WTC11 (cell line): ENCODE measurements at regions not wholly inside any gene's neighbourhood (a gene's known extent, or its start where the extent isn't known, plus 50 kb on each side); places are given as distances from the start of the nearest gene placed in this dataset.

Experiments
- ATAC-seq: fragments of 200-7000 bp; cut with Tn5 transposase; 2 replicates; pipeline ENCODE4 v1.10.0; 2021; ENCODE audit warnings: mild to moderate bottlenecking, moderate library complexity
- CTCF ChIA-PET: fragments of 300-600 bp; sonication (Branson Sonifier 250); formaldehyde crosslinking; loops from one replicate; lab custom pipeline; 2021; ENCODE audit warnings: antibody characterized with exemption; lab: Charles Lee
- POLR2A ChIA-PET: fragments of 350-600 bp; sonication (Branson Sonifier 250); formaldehyde crosslinking; loops from one replicate; lab custom pipeline; 2021; ENCODE audit warnings: antibody characterized with exemption; lab: Charles Lee
- DNase-seq: peaks from one replicate; pipeline ENCODE4 v3.0.0; 2021; ENCODE audit warnings: low spot score
- H3K27ac Mint-ChIP-seq: 2 replicates; pipeline ENCODE4 v1.8.0; 2021; ENCODE audit warnings: mixed read lengths
- H3K27me3 Mint-ChIP-seq: 2 replicates; pipeline ENCODE4 v1.8.0; 2021; ENCODE audit warnings: low read depth, mild to moderate bottlenecking, moderate library complexity, mixed read lengths
- H3K36me3 Mint-ChIP-seq: 2 replicates; pipeline ENCODE4 v1.8.0; 2021; ENCODE audit warnings: mixed read lengths
- H3K4me1 Mint-ChIP-seq: 2 replicates; pipeline ENCODE4 v1.8.0; 2022; ENCODE audit warnings: mixed read lengths
- H3K4me3 Mint-ChIP-seq: 2 replicates; pipeline ENCODE4 v1.8.0; 2021; ENCODE audit warnings: mild to moderate bottlenecking, moderate library complexity, mixed read lengths
- H3K9me3 Mint-ChIP-seq: 2 replicates; pipeline ENCODE4 v1.8.0; 2021; ENCODE audit warnings: mixed read lengths
- FOXJ3 ChIP-seq: sonication (generic); formaldehyde crosslinking; IDR thresholded peaks from 2 replicates; pipeline ENCODE4 v1.9.0; 2021; ENCODE audit warnings: missing genetic modification reagents, mild to moderate bottlenecking, borderline replicate concordance
- GRHL2 ChIP-seq: fragments of 250-450 bp; sonication (Bioruptor Pico); IDR thresholded peaks from 2 replicates; pipeline ENCODE4 v1.8.0; 2022; ENCODE audit warnings: mild to moderate bottlenecking, moderate library complexity; ENCODE audit not compliant: insufficient replicate concordance, severe bottlenecking
- IRF2 ChIP-seq: sonication (generic); formaldehyde crosslinking; IDR thresholded peaks from 2 replicates; pipeline ENCODE4 v1.8.0; 2022; ENCODE audit warnings: low read depth, missing genetic modification reagents, borderline replicate concordance
- JAZF1 ChIP-seq: fragments of 250-450 bp; sonication (Bioruptor Pico); IDR thresholded peaks from 2 replicates; pipeline ENCODE4 v1.9.0; 2021; ENCODE audit warnings: moderate library complexity, mild to moderate bottlenecking, inconsistent platforms
- NFATC4 ChIP-seq: fragments of 250-450 bp; sonication (Bioruptor Pico); IDR thresholded peaks from 2 replicates; pipeline ENCODE4 v1.9.0; 2021; ENCODE audit warnings: mild to moderate bottlenecking
- PRRX2 ChIP-seq: fragments of 250-450 bp; sonication (Bioruptor Pico); IDR thresholded peaks from 2 replicates; pipeline ENCODE4 v1.8.0; 2021; ENCODE audit warnings: mild to moderate bottlenecking
- SMAD4 ChIP-seq: sonication (generic); formaldehyde crosslinking; IDR thresholded peaks from 2 replicates; pipeline ENCODE4 v1.8.0; 2022; ENCODE audit warnings: mild to moderate bottlenecking, missing genetic modification reagents
- SP1 ChIP-seq: sonication (generic); formaldehyde crosslinking; conservative IDR thresholded peaks from 2 replicates; pipeline ENCODE4 v1.8.1; 2022; ENCODE audit warnings: missing genetic modification reagents
- TEAD4 ChIP-seq: sonication (generic); formaldehyde crosslinking; IDR thresholded peaks from 2 replicates; pipeline ENCODE4 v1.8.0; 2022; ENCODE audit warnings: mild to moderate bottlenecking, missing genetic modification reagents
- ZNF232 ChIP-seq: sonication (generic); formaldehyde crosslinking; IDR thresholded peaks from 2 replicates; pipeline ENCODE4 v1.8.0; 2022; ENCODE audit warnings: mild to moderate bottlenecking, missing genetic modification reagents
- ZNF317 ChIP-seq: sonication (generic); formaldehyde crosslinking; IDR thresholded peaks from 2 replicates; pipeline ENCODE4 v1.8.1; 2023; ENCODE audit warnings: low read depth, mild to moderate bottlenecking, moderate library complexity, missing genetic modification reagents, borderline replicate concordance
- ZNF671 ChIP-seq: fragments of 250-450 bp; sonication (Bioruptor Pico); IDR thresholded peaks from 2 replicates; pipeline ENCODE4 v1.8.0; 2021; ENCODE audit warnings: mild to moderate bottlenecking
- TF ChIP-seq, protein P1 (sequence below): sonication (generic); formaldehyde crosslinking; IDR thresholded peaks from 2 replicates; pipeline ENCODE4 v1.8.1; 2023; ENCODE audit warnings: mild to moderate bottlenecking, missing genetic modification reagents, borderline replicate concordance
- TF ChIP-seq, protein P2 (sequence below): sonication (generic); formaldehyde crosslinking; IDR thresholded peaks from 2 replicates; pipeline ENCODE4 v1.8.0; 2023; ENCODE audit warnings: missing genetic modification reagents
- TF ChIP-seq, protein P3 (sequence below): sonication (generic); formaldehyde crosslinking; IDR thresholded peaks from 2 replicates; pipeline ENCODE4 v1.8.1; 2022; ENCODE audit warnings: mild to moderate bottlenecking, moderate library complexity, missing genetic modification reagents
- TF ChIP-seq, protein P4 (sequence below): sonication (generic); formaldehyde crosslinking; IDR thresholded peaks from 2 replicates; pipeline ENCODE4 v1.8.1; 2022; ENCODE audit warnings: missing genetic modification reagents, borderline replicate concordance
- TF ChIP-seq, protein P5 (sequence below): fragments of 250-450 bp; sonication (Bioruptor Pico); conservative IDR thresholded peaks from 2 replicates; pipeline ENCODE4 v1.9.0; 2021; ENCODE audit warnings: mild to moderate bottlenecking
- TF ChIP-seq, protein P6 (sequence below): fragments of 200-600 bp; IDR thresholded peaks from 2 replicates; pipeline ENCODE4 v1.8.0; 2022; ENCODE audit warnings: antibody characterized with exemption
- TF ChIP-seq, protein P7 (sequence below): fragments of 250-450 bp; sonication (Bioruptor Pico); IDR thresholded peaks from 2 replicates; pipeline ENCODE4 v1.9.0; 2021; ENCODE audit warnings: moderate library complexity, mild to moderate bottlenecking, inconsistent platforms, borderline replicate concordance
- TF ChIP-seq, protein P8 (sequence below): fragments of 250-450 bp; sonication (Bioruptor Pico); IDR thresholded peaks from 2 replicates; pipeline ENCODE4 v1.9.0; 2021; ENCODE audit warnings: mild to moderate bottlenecking
- TF ChIP-seq, protein P9 (sequence below): sonication (generic); formaldehyde crosslinking; IDR thresholded peaks from 2 replicates; pipeline ENCODE4 v1.8.1; 2022; ENCODE audit warnings: low read depth, missing genetic modification reagents, borderline replicate concordance

DNA sequence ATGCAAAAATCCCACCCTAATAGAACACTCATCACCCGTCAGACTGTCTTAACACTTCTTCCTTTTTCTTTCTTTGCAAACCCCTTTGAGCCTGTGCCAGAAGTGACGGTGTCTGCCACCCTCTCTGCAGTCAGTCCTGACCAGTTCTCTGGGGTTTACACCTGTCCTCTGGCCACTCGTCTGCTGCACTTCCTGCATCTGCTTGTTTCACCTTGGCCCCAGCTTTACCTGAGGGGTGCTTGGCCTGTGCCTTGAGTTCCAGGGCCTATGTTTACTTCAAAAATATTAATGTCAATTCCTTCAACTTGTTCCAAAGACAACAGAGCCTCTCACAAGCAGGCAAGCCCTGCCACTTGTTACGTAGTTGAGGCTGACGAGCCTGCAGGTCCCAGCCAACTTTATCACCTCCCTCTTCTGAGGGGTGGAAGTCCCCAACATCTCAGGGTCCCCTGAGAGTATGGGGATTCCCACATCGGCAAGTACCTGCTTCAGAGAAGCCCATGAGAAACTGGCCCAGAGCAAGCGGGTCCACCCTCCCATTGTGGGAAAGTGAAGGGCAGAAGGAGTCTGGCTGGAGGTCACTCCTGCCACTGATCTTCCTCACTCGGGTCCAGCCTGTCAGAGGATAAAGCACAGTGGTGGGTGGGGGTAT is 205.4 kb downstream of the DAD1 start:
- Mint-ChIP-seq H3K9me3 (no peaks in the 10 kb centered on the region), H3K36me3 (no peaks in the 10 kb centered on the region), H3K27me3 (no peaks in the 10 kb centered on the region), H3K4me3 (no peak overlapping the region), H3K4me1 (peaks cover 15% of the 10 kb centered on the region)
- DNase-seq, result no peak
- no peak for ATAC-seq
- POLR2A ChIA-PET, result no interaction called here
- TF ChIP-seq SP1 (CRISPR knock-in tag) (no peak), ZNF232 (CRISPR knock-in tag) (no peak), PRRX2 (CRISPR knock-in tag) (no peak), JAZF1 (CRISPR knock-in tag) (no peak), IRF2 (no peak)
- TF ChIP-seq, protein P1, sequence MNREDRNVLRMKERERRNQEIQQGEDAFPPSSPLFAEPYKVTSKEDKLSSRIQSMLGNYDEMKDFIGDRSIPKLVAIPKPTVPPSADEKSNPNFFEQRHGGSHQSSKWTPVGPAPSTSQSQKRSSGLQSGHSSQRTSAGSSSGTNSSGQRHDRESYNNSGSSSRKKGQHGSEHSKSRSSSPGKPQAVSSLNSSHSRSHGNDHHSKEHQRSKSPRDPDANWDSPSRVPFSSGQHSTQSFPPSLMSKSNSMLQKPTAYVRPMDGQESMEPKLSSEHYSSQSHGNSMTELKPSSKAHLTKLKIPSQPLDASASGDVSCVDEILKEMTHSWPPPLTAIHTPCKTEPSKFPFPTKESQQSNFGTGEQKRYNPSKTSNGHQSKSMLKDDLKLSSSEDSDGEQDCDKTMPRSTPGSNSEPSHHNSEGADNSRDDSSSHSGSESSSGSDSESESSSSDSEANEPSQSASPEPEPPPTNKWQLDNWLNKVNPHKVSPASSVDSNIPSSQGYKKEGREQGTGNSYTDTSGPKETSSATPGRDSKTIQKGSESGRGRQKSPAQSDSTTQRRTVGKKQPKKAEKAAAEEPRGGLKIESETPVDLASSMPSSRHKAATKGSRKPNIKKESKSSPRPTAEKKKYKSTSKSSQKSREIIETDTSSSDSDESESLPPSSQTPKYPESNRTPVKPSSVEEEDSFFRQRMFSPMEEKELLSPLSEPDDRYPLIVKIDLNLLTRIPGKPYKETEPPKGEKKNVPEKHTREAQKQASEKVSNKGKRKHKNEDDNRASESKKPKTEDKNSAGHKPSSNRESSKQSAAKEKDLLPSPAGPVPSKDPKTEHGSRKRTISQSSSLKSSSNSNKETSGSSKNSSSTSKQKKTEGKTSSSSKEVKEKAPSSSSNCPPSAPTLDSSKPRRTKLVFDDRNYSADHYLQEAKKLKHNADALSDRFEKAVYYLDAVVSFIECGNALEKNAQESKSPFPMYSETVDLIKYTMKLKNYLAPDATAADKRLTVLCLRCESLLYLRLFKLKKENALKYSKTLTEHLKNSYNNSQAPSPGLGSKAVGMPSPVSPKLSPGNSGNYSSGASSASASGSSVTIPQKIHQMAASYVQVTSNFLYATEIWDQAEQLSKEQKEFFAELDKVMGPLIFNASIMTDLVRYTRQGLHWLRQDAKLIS (CRISPR knock-in tag), result no peak
- TF ChIP-seq, protein P2, sequence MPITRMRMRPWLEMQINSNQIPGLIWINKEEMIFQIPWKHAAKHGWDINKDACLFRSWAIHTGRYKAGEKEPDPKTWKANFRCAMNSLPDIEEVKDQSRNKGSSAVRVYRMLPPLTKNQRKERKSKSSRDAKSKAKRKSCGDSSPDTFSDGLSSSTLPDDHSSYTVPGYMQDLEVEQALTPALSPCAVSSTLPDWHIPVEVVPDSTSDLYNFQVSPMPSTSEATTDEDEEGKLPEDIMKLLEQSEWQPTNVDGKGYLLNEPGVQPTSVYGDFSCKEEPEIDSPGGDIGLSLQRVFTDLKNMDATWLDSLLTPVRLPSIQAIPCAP (CRISPR knock-in tag), result no peak
- TF ChIP-seq, protein P3, sequence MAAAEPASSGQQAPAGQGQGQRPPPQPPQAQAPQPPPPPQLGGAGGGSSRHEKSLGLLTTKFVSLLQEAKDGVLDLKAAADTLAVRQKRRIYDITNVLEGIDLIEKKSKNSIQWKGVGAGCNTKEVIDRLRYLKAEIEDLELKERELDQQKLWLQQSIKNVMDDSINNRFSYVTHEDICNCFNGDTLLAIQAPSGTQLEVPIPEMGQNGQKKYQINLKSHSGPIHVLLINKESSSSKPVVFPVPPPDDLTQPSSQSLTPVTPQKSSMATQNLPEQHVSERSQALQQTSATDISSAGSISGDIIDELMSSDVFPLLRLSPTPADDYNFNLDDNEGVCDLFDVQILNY (CRISPR knock-in tag), result no peak
- TF ChIP-seq, protein P4, sequence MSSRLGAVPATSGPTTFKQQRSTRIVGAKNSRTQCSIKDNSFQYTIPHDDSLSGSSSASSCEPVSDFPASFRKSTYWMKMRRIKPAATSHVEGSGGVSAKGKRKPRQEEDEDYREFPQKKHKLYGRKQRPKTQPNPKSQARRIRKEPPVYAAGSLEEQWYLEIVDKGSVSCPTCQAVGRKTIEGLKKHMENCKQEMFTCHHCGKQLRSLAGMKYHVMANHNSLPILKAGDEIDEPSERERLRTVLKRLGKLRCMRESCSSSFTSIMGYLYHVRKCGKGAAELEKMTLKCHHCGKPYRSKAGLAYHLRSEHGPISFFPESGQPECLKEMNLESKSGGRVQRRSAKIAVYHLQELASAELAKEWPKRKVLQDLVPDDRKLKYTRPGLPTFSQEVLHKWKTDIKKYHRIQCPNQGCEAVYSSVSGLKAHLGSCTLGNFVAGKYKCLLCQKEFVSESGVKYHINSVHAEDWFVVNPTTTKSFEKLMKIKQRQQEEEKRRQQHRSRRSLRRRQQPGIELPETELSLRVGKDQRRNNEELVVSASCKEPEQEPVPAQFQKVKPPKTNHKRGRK (CRISPR knock-in tag), result no peak
- TF ChIP-seq, protein P5, sequence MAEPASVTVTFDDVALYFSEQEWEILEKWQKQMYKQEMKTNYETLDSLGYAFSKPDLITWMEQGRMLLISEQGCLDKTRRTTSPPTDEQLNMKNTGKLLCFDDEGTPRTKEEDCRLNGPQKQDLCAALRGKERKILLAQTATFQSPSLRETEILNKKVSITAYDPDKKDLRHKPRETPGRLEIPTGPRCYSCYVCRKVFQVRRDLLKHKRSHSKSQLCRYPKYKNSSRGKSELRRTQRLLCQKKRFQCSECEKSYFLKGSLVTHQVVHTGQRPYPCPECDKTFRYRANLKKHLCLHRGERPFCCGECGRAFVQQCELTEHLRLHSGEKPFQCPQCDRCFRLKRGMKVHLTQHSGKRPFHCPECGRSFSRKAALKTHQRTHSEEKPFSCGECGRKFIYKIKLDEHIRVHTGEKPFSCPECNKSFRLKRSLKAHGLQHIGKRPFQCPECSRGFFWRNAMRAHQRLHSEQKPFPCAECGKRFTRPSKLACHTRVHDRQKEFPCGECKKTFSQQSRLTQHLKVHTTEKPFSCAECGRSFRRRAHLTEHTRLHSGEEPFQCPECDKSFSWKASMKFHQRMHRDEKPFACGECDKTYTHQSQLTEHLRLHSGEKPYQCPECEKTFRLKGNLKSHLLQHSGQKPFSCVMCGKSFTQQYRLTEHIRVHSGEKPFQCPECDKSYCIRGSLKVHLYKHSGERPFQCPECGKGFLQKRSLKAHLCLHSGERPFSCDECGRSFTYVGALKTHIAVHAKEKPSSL (CRISPR knock-in tag), result no peak
- TF ChIP-seq, protein P6, sequence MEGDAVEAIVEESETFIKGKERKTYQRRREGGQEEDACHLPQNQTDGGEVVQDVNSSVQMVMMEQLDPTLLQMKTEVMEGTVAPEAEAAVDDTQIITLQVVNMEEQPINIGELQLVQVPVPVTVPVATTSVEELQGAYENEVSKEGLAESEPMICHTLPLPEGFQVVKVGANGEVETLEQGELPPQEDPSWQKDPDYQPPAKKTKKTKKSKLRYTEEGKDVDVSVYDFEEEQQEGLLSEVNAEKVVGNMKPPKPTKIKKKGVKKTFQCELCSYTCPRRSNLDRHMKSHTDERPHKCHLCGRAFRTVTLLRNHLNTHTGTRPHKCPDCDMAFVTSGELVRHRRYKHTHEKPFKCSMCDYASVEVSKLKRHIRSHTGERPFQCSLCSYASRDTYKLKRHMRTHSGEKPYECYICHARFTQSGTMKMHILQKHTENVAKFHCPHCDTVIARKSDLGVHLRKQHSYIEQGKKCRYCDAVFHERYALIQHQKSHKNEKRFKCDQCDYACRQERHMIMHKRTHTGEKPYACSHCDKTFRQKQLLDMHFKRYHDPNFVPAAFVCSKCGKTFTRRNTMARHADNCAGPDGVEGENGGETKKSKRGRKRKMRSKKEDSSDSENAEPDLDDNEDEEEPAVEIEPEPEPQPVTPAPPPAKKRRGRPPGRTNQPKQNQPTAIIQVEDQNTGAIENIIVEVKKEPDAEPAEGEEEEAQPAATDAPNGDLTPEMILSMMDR, result no peak
- TF ChIP-seq, all 79 proteins: peak for 0
- H3K27ac Mint-ChIP-seq, result peak overlapping the region; percentile 27; the same call in 1 of the 2 replicates
- CTCF ChIA-PET, result interaction anchor here (0.6 to 2.1 kb wide), 7 partner anchors 8 to 187 kb away, joined by 3 to 8 read pairs (median 4); no protein-coding TSS in a partner anchor

DNA sequence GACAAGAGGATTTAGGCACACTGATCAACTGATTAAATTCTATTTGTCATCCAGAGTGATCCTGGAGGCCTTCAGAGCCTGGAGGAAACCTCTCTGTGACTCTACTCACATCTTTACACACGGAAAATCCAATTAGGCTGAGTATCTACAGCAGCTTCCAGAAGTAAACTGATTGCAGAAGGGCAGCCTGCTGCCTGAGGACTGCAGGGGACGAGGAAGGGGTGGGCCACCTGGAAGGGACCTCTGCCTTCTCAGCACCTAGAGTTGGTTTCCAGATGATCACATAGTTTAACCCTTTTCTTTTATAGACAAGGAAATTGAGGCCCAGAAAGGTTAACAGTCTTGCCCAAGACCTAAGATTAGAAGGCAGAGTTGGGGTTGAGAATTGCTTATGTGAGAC is 206.1 kb downstream of the DAD1 start:
- CTCF ChIA-PET, result interaction anchor here (0.6 to 3.1 kb wide), 3 partner anchors 90 to 188 kb away, joined by 3 to 16 read pairs (median 8); no protein-coding TSS in a partner anchor
- no peaks in the 10 kb centered on the region for H3K36me3 Mint-ChIP-seq
- no peak for ATAC-seq
- no peaks in the 10 kb centered on the region for H3K27me3 Mint-ChIP-seq
- H3K4me3 Mint-ChIP-seq, result no peak overlapping the region
- peaks cover 15% of the 10 kb centered on the region for H3K4me1 Mint-ChIP-seq
- H3K27ac Mint-ChIP-seq, result no peak overlapping the region
- no peak for DNase-seq
- POLR2A ChIA-PET, result no interaction called here
- H3K9me3 Mint-ChIP-seq, result no peaks in the 10 kb centered on the region
- TF ChIP-seq SMAD4 (CRISPR knock-in tag), result no peak
- no peak for TF ChIP-seq GRHL2
- TF ChIP-seq TEAD4 (CRISPR knock-in tag), result no peak
- TF ChIP-seq FOXJ3 (CRISPR knock-in tag), result no peak
- no peak for TF ChIP-seq ZNF317 (CRISPR knock-in tag)
- no peak for TF ChIP-seq NFATC4 (CRISPR knock-in tag)
- TF ChIP-seq, protein P7, sequence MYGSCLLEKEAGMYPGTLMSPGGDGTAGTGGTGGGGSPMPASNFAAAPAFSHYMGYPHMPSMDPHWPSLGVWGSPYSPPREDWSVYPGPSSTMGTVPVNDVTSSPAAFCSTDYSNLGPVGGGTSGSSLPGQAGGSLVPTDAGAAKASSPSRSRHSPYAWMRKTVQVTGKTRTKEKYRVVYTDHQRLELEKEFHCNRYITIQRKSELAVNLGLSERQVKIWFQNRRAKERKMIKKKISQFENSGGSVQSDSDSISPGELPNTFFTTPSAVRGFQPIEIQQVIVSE, result no peak
- TF ChIP-seq, protein P8, sequence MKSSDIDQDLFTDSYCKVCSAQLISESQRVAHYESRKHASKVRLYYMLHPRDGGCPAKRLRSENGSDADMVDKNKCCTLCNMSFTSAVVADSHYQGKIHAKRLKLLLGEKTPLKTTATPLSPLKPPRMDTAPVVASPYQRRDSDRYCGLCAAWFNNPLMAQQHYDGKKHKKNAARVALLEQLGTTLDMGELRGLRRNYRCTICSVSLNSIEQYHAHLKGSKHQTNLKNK, result no peak
- TF ChIP-seq ZNF671 (CRISPR knock-in tag), result no peak
- TF ChIP-seq, protein P9, sequence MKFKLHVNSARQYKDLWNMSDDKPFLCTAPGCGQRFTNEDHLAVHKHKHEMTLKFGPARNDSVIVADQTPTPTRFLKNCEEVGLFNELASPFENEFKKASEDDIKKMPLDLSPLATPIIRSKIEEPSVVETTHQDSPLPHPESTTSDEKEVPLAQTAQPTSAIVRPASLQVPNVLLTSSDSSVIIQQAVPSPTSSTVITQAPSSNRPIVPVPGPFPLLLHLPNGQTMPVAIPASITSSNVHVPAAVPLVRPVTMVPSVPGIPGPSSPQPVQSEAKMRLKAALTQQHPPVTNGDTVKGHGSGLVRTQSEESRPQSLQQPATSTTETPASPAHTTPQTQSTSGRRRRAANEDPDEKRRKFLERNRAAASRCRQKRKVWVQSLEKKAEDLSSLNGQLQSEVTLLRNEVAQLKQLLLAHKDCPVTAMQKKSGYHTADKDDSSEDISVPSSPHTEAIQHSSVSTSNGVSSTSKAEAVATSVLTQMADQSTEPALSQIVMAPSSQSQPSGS (CRISPR knock-in tag), result no peak
